ENCODE measurements at regions not wholly inside any gene's neighbourhood (a gene's known extent, or its start where the extent isn't known, plus 50 kb on each side); places are given as distances from the start of the nearest gene placed in this dataset.

DNA sequence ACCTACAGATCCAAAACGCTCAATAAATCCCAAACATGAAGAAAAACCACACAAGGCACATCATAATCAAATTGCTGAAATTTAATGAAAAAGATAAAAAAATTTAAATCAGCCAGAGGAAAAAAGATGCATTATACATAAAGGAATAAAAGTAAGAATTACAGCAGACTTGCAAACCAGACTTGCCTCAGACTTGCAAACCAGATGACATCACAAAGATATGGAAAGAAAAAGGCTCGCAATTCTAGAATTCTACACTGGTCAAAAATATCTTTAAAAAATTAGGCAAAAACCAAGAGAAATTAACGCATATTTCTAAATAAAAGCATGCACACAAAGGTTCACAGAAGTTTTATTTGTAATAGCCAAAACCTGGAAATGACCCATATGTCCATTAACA is 188.0 kb upstream of the NAMPT start:
- in situ Hi-C loops (cut with HindIII; ENCODE audit: low sequenced_read_pairs): no loop called here
- DNase-seq (ENCODE audit: low read depth, low spot score): no peak
- H3K4me3 ChIP-seq (ENCODE audit: low read depth, low read length): no peak overlapping the region
- TF ChIP-seq, protein P1, sequence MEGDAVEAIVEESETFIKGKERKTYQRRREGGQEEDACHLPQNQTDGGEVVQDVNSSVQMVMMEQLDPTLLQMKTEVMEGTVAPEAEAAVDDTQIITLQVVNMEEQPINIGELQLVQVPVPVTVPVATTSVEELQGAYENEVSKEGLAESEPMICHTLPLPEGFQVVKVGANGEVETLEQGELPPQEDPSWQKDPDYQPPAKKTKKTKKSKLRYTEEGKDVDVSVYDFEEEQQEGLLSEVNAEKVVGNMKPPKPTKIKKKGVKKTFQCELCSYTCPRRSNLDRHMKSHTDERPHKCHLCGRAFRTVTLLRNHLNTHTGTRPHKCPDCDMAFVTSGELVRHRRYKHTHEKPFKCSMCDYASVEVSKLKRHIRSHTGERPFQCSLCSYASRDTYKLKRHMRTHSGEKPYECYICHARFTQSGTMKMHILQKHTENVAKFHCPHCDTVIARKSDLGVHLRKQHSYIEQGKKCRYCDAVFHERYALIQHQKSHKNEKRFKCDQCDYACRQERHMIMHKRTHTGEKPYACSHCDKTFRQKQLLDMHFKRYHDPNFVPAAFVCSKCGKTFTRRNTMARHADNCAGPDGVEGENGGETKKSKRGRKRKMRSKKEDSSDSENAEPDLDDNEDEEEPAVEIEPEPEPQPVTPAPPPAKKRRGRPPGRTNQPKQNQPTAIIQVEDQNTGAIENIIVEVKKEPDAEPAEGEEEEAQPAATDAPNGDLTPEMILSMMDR (IDR thresholded peaks at IDR 0.05; ENCODE audit: low read depth, low read length): no peak

DNA sequence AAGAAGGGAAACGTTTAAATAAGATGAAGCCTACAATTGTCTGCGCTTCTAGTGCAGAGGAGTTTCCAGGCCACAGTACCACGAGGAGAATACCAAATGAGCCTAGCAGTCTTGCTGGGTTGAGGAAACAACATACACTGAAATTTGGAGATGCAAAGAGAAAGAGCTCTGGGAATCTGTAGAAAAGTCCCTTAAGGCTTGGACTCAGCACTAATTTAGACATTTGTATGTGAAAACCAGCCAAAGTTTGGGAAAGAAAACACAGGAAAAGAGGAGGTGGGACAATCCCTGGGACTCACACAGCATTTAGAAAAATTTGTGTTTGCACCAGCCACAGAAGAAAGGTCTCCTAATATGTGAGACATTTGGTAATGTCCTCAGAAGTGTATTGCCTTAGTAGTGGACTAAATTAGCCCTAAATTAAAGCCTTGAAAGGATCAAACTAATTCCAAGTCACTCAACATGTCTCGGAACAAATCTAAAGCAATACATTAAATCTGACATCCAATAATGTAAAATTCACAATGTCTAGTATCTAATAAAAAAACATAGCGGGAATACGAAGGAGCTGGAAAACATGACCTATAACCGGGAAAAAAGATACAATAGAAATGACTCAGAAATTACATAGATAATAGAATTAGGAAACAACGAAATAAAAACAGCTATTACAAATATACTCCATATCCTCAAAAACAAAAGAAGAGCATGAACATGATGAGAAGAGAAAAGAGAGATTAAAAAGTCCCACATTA is 187.1 kb upstream of the NAMPT start:
- no peak overlapping the region for H3K4me3 ChIP-seq (ENCODE audit: low read depth, low read length)
- TF ChIP-seq, protein P1 (IDR thresholded peaks at IDR 0.05; ENCODE audit: low read depth, low read length): no peak
- in situ Hi-C loops (cut with HindIII; ENCODE audit: low sequenced_read_pairs): no loop called here
- no peak for DNase-seq (ENCODE audit: low read depth, low spot score)

DNA sequence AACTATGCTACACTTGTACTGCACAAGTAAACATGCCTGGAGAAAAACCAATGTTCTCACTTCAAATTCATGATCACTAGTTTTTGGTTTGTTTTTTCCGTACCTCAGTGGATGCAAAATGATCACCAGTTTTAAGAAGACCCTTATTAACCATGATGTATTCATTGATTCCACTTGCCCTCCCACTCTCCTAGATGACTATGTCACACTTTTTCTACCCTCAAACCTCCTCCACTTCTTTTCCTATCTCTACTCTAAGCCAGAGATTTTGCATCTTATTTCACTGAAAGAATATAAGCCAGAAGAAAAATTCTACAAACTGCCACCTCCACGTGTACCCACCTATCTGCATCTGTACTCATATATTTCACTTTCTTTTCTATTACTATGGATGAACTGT is 186.2 kb upstream of the NAMPT start:
- TF ChIP-seq, protein P1 (IDR thresholded peaks at IDR 0.05; ENCODE audit: low read depth, low read length): no peak
- in situ Hi-C loops (cut with HindIII; ENCODE audit: low sequenced_read_pairs): no loop called here
- no peak for DNase-seq (ENCODE audit: low read depth, low spot score)
- H3K4me3 ChIP-seq (ENCODE audit: low read depth, low read length): no peak overlapping the region

- TF ChIP-seq, protein P1 (IDR thresholded peaks at IDR 0.05; ENCODE audit: low read depth, low read length): no peak
- DNase-seq (ENCODE audit: low read depth, low spot score): no peak
- no peak overlapping the region for H3K4me3 ChIP-seq (ENCODE audit: low read depth, low read length)
- in situ Hi-C loops (cut with HindIII; ENCODE audit: low sequenced_read_pairs): no loop called here
These were observed 182.1 kb upstream of the NAMPT start for GRCh38 chr7:106466867-106467266.

DNA sequence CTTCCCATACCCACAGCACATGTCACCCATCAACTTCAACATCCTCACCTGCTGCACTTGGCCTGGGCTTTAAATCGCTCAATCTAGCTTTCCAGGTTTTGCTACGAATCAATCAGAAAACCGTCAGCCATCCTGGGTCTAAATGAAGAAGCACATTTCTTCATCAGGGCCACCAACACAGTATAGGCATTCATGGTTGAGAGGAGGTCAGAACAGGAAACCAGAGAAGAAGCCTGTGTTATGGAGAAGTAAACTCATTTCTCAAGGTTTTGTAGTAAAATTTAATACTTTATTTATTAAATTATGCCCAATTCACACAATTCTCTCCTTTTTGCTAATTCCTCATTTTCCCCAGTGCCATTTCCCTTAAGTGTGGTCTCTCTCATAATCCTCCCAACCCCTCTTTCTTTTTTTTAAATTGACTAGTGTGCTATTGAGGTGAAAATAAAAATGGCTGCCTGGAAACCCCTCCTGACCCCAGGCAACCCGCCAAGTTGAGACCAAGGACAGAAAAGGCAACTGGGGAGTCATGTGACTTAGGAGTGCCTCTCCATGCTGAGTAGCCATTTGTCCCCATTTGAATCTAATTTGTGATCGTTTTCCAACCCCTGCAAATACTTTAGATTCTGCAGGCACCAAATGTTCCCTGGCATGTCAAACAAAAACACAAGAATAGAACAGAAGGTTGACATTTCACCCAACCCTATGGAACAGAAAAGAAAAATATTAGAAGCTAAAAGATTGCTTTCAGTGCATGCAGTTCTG is 181.1 kb upstream of the NAMPT start:
- TF ChIP-seq, protein P1 (IDR thresholded peaks at IDR 0.05; ENCODE audit: low read depth, low read length): no peak
- no peak for DNase-seq (ENCODE audit: low read depth, low spot score)
- no peak overlapping the region for H3K4me3 ChIP-seq (ENCODE audit: low read depth, low read length)
- in situ Hi-C loops (cut with HindIII; ENCODE audit: low sequenced_read_pairs): no loop called here

DNA sequence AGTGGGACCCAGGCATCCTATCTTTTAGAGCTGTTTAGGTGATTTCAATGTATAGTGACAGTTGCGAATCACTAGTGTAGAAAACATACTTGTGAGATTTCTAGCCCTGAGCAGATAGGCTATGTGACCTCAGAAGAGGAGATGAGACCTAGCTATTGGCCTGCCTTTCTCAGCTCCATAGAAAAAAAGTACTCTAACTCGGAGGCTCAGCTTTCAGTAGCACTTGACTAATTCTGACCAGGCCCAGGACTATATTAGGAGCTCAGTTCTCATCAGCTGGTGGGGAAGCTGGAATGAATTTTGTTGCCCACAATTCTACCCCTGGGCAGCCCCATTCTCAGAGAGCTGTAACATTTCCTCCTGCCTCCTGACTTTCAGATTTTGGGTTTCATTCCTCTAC is 179.9 kb upstream of the NAMPT start:
- in situ Hi-C loops (cut with HindIII; ENCODE audit: low sequenced_read_pairs): no loop called here
- TF ChIP-seq, protein P1 (IDR thresholded peaks at IDR 0.05; ENCODE audit: low read depth, low read length): no peak
- no peak for DNase-seq (ENCODE audit: low read depth, low spot score)
- no peak overlapping the region for H3K4me3 ChIP-seq (ENCODE audit: low read depth, low read length)
